LNCAP (cell line): ENCODE measurements at regions not wholly inside any gene's neighbourhood (a gene's known extent, or its start where the extent isn't known, plus 50 kb on each side); places are given as distances from the start of the nearest gene placed in this dataset.

ENCODE experiments used
- TF ChIP-seq, protein P1 (sequence below): fragments of 450-650 bp; IDR thresholded peaks from 2 replicates; pipeline ENCODE4 v1.5.1; 2017; ENCODE audit warnings: mild to moderate bottlenecking

- TF ChIP-seq, protein P1, sequence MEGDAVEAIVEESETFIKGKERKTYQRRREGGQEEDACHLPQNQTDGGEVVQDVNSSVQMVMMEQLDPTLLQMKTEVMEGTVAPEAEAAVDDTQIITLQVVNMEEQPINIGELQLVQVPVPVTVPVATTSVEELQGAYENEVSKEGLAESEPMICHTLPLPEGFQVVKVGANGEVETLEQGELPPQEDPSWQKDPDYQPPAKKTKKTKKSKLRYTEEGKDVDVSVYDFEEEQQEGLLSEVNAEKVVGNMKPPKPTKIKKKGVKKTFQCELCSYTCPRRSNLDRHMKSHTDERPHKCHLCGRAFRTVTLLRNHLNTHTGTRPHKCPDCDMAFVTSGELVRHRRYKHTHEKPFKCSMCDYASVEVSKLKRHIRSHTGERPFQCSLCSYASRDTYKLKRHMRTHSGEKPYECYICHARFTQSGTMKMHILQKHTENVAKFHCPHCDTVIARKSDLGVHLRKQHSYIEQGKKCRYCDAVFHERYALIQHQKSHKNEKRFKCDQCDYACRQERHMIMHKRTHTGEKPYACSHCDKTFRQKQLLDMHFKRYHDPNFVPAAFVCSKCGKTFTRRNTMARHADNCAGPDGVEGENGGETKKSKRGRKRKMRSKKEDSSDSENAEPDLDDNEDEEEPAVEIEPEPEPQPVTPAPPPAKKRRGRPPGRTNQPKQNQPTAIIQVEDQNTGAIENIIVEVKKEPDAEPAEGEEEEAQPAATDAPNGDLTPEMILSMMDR, result no peak
Measured at GRCh38 chr14:84927096-84927827, 602.7 kb upstream of the FLRT2 start.

GRCh38 chr14:84929086-84929485, 600.9 kb upstream of the FLRT2 start:
- TF ChIP-seq, protein P1, result no peak

- TF ChIP-seq, protein P1, result no peak
Measured at GRCh38 chr14:84929834-84930233, 600.1 kb upstream of the FLRT2 start.

DNA sequence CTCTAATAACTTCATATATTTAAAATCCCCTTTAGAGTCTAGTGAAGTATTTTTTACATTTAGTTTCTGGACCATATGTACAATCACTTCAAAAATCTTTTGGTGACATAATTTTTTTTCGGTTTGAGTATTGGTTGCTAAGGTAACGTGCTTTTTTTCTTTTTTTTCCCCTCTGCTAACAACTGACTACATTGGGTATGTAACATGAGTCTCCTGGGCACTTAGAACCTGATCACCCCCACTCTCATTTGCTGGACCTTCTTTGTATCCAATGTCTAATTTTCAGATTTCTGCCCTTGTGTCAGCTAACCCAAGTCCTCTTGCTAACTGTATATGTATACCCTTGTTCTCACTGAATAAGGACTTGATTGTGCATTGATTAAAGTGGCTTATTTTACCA, 592.9 kb upstream of the FLRT2 start:
- TF ChIP-seq, protein P1, result no peak

DNA sequence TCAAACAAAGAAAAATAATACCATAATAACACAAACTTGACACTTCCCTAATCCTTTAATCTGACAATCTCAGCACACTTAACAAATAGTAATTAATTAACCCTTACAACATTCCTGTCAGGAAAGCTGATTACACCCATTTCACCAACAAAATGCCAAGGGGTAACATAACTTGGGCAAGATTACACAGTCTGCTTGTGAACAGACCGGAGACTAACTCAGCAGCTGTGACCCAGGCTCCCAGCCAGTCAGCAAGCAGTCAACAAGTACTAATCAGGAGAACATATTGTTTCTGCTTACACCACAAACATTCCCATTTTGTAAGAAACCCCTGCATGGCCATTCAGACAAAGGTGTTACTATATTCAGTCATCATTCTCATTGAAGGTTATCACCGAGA, 592.5 kb upstream of the FLRT2 start:
- TF ChIP-seq, protein P1, result no peak

DNA sequence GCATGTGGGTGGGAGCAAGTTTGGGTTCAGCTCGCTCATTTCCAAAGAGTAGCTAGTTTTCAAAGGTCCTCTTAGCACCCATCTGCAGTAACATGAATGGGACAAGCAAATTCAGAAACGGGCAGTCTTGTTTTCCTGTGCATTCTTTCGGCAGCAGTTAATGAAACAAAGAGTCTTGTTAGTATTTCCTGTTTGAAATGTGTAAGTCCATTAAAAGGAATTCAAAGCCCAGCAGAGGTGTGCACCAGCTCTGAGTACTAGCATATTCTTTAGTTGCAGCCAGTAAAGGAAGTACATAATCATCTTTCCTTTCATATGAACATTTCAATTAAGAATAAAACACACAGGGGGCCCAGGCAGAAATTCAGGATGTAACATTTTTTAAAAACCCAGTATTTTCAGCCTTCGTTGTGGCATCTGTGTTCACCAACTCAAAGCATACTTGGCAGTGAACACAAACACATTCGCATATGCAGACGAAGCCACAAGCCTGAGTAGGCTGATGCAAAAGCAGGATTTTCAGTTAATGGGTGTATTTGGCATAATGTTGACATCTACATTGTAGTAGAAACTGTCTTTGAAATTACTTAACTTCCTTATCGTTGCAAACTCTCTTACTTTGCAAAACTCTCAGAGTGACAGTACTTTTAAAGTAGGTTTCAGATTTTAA, 570.0 kb upstream of the FLRT2 start:
- TF ChIP-seq, protein P1, result no peak

DNA sequence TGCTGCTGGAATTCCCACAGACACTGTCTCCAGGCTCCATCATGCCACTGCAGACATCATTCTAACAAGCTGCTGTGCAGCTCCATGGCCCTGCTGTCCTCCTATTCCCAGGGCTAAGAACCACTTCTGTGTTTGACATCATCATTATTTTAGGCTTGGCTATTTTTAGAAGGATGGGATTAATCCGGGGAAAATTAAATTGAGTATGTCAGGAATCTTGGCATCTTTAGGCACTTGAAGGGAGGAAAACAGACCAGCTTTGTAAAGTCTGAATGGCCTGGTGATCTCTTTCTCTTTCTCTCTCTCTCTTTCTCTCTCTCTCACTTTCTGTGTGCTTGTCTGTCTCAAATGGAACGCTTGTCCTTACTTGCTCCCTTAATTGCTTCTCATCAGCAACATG, 568.3 kb upstream of the FLRT2 start:
- TF ChIP-seq, protein P1, result no peak
